C4-2B (cell line): ENCODE measurements at regions not wholly inside any gene's neighbourhood (a gene's known extent, or its start where the extent isn't known, plus 50 kb on each side); places are given as distances from the start of the nearest gene placed in this dataset.

Source experiments
- H3K27ac ChIP-seq: fragments of 450-650 bp; 2 replicates; pipeline ENCODE4 v1.5.1; 2017
- ZFX ChIP-seq: fragments of 450-650 bp; IDR thresholded peaks from 2 replicates; pipeline ENCODE4 v1.6.1; 2017
- TF ChIP-seq, protein P1 (sequence below): fragments of 450-650 bp; conservative IDR thresholded peaks from 2 replicates; pipeline ENCODE4 v1.5.1; 2017; ENCODE audit warnings: mild to moderate bottlenecking

DNA sequence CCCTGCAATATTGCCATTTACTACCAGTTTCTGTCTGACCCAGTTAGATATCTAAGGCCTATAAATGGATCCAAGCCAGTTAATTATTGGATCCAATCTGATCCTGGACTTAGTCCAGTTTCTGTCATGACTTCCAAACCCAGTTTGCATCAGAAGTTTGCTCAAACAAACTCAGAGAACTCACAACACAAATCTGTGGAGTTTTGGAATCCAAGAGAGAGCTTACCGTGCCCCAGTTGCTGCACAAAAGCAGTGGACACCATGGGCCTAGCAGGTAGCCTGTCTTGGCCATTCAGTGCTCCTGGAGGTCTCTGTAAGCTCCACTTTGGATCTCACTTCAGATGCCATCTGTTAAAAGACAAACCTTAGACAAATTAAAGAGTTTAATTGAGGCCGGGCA is 174.5 kb downstream of the AASDH start:
- TF ChIP-seq, protein P1, sequence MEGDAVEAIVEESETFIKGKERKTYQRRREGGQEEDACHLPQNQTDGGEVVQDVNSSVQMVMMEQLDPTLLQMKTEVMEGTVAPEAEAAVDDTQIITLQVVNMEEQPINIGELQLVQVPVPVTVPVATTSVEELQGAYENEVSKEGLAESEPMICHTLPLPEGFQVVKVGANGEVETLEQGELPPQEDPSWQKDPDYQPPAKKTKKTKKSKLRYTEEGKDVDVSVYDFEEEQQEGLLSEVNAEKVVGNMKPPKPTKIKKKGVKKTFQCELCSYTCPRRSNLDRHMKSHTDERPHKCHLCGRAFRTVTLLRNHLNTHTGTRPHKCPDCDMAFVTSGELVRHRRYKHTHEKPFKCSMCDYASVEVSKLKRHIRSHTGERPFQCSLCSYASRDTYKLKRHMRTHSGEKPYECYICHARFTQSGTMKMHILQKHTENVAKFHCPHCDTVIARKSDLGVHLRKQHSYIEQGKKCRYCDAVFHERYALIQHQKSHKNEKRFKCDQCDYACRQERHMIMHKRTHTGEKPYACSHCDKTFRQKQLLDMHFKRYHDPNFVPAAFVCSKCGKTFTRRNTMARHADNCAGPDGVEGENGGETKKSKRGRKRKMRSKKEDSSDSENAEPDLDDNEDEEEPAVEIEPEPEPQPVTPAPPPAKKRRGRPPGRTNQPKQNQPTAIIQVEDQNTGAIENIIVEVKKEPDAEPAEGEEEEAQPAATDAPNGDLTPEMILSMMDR, result no peak
- no peak for TF ChIP-seq ZFX
- H3K27ac ChIP-seq, result no peak overlapping the region

DNA sequence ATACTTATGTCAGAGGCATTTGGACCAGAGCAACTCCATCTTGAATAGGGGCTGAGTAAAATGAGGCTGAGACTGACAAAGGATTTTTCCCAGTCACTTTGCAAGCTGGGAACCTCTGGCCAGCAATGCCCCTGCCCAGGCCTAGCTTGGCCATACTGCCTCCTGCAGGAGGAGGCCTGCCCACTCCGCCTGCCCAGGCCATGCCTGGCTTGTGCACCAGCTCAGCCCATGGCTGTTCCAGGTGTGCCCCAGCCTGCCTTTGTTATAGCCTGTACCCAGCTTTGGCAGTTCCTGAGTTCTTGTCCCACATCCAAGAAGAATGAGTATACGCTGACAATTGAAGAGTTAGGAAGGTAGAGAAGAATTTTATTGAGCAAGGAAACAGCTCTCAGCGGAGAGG is 176.1 kb downstream of the AASDH start:
- no peak for TF ChIP-seq ZFX
- TF ChIP-seq, protein P1, result no peak
- no peak overlapping the region for H3K27ac ChIP-seq

DNA sequence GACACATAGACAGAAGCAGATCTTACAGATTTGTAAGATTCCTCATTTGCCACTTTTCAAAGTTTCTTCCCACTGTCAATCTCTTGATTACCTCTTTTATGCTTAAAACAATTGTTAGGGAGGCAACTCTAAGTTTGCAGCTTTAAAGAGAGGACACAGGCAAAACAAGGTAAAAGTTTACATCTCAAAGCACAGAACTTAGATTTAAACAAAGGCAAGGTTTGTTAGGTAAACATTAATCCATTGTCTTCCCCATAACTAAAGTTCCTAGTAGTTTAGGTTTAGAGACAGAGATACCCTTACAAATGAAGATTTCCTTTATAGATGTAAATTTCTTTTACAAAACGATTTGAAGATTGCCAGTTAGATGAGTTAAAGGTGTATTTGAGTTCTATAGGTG is 176.9 kb downstream of the AASDH start:
- no peak overlapping the region for H3K27ac ChIP-seq
- TF ChIP-seq ZFX, result no peak
- TF ChIP-seq, protein P1, result no peak

DNA sequence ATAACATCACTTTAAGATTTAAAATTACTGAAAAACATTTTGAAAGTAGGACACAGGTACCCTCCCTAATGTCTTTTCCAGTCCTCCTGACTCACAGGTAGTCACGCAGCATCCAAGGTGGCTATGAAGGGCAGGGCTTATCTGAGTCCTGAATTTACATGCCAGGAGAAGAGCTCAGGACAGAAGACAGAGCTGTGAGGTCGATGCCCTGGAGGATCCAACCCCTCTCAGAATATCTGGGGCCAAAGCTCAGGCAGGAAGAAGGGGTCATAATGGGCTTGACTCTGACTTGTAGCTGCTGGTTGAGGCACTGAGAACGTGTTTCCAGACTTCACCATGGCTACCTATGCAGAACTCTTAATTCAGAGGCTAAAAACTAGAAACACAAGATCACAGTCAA is 177.5 kb downstream of the AASDH start:
- TF ChIP-seq, protein P1, result no peak
- no peak for TF ChIP-seq ZFX

DNA sequence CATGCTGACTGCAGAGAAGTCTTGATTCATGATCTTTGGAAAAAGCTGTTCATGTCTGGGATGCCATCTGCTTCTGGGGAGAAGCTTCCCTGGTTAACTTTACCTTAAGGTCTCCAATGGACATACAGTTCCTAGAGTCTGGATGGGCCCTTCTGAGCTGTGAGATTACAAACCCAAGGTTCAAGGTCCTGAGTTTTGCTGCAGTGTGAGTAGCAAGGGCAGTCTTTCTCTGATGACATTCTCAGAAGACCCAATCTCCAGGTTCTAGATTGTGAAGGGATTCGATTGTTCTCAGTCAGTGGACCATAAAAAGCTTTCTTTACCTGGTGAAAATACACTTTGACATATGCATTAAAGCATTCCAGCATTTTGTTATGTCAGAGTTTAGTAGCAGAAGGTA is 179.2 kb downstream of the AASDH start:
- H3K27ac ChIP-seq, result no peak overlapping the region
- TF ChIP-seq, protein P1, result no peak
- TF ChIP-seq ZFX, result no peak

More for the DNA sequence above, 177.5 kb downstream of the AASDH start:
- no peak overlapping the region for H3K27ac ChIP-seq

DNA sequence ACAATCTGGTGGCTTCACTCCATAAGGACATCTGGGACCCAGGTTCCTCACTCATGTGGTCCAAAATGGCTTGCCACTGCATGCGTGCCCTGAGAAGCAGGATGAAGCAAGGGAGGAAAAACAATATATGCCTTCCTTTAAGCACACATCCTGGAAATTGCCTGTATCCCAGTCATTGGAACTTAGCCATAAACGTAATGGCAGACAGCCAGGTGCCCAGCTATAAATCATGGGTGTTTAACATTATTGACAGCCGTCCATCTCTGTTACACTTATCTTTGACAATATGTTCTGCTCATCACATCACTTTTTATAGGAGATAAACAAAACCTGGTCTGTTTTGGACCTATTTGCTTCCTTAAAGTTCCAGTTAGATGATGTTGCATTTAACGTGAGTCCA is 181.0 kb downstream of the AASDH start:
- TF ChIP-seq ZFX, result no peak
- no peak overlapping the region for H3K27ac ChIP-seq

DNA sequence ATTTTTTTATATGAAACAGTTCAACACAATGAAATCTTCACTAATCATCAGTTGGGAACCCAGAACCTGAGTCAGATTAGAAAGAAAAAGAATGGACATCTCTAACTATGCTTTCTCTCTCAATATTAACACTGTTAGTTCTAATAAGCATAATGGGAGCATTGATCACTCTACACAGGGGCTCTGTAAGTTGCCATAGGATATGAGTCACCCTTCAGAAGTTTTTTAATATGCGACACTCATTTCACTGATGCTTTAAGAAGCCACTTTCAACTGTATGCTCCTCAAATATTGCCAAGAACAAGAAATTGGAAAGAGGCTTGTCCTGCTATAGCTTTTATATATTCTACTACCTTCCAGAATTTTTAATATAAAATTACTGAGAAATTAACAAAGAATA is 187.0 kb downstream of the AASDH start:
- TF ChIP-seq, protein P1, result no peak
- TF ChIP-seq ZFX, result no peak
- no peak overlapping the region for H3K27ac ChIP-seq

DNA sequence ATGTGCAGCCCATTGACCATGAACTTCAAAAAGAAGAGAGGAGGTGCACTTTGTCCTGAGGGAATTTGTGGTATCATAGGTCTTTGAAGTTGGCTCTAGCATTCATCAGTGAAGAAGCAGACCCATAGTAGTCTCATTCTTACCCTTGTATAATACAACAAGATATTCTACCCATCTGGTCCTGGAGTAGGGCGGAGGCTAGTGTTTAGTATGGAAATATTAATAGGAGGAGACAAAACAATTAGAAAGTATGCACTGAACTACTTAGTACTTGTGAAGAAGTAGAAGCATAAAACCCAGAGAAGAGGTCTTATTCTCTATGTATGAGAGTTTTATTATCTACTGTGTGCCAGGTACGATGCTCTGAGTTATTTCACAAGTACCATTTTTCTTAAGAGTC is 189.0 kb downstream of the AASDH start:
- no peak for TF ChIP-seq ZFX
- no peak overlapping the region for H3K27ac ChIP-seq

DNA sequence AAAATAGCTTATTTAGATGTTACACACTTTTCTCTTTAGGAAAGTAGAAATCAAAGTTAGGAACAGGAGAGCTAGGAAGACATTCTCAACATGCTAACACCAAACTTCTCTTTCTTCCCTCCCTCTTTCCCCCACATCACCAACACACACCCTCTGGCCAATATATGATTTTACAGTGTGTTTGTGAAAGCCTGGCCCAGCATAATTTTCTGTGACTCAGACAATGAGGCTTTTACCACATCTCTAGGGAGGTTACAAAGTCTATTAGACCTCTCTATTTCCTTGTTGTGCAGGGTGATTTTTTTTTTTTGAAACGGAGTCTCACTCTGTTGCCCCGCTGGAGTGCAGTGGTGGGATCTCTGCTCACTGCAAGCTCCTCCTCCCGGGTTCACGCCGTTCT is 189.9 kb downstream of the AASDH start:
- TF ChIP-seq ZFX, result no peak
- TF ChIP-seq, protein P1, result no peak
- no peak overlapping the region for H3K27ac ChIP-seq
